Fibroblast of mammary gland (primary cell): ENCODE measurements at regions not wholly inside any gene's neighbourhood (a gene's known extent, or its start where the extent isn't known, plus 50 kb on each side); places are given as distances from the start of the nearest gene placed in this dataset.

ENCODE experiments used
- DNase-seq: peaks from one replicate; pipeline ENCODE4 v3.0.0-alpha.2; 2010; ENCODE audit warnings: low read depth
- H3K4me3 ChIP-seq: 2 replicates; pipeline ENCODE4 v1.5.1; 2011; ENCODE audit warnings: low read depth, mild to moderate bottlenecking, low read length, moderate library complexity; ENCODE audit not compliant: control insufficient read depth
- TF ChIP-seq, protein P1 (sequence below): conservative IDR thresholded peaks from 2 replicates; pipeline ENCODE4 v1.5.1; 2011; ENCODE audit warnings: low read depth, low read length, inconsistent platforms; ENCODE audit not compliant: control insufficient read depth, insufficient read depth

- TF ChIP-seq, protein P1, sequence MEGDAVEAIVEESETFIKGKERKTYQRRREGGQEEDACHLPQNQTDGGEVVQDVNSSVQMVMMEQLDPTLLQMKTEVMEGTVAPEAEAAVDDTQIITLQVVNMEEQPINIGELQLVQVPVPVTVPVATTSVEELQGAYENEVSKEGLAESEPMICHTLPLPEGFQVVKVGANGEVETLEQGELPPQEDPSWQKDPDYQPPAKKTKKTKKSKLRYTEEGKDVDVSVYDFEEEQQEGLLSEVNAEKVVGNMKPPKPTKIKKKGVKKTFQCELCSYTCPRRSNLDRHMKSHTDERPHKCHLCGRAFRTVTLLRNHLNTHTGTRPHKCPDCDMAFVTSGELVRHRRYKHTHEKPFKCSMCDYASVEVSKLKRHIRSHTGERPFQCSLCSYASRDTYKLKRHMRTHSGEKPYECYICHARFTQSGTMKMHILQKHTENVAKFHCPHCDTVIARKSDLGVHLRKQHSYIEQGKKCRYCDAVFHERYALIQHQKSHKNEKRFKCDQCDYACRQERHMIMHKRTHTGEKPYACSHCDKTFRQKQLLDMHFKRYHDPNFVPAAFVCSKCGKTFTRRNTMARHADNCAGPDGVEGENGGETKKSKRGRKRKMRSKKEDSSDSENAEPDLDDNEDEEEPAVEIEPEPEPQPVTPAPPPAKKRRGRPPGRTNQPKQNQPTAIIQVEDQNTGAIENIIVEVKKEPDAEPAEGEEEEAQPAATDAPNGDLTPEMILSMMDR, result no peak
- no peak for DNase-seq
- H3K4me3 ChIP-seq, result no peak overlapping the region
These were observed 162.8 kb upstream of the ZFHX3 start for GRCh38 chr16:73210686-73211085.

- no peak overlapping the region for H3K4me3 ChIP-seq
- TF ChIP-seq, protein P1, result no peak
- no peak for DNase-seq
These were observed 162.2 kb upstream of the ZFHX3 start for GRCh38 chr16:73210084-73210483.

- no peak overlapping the region for H3K4me3 ChIP-seq
- TF ChIP-seq, protein P1, result no peak
- no peak for DNase-seq
These were observed 161.3 kb upstream of the ZFHX3 start for GRCh38 chr16:73209190-73209589.

- TF ChIP-seq, protein P1, result no peak
- DNase-seq, result no peak
- H3K4me3 ChIP-seq, result no peak overlapping the region
These were observed 158.3 kb upstream of the ZFHX3 start for GRCh38 chr16:73206151-73206707.

GRCh38 chr16:73205153-73205886, 157.4 kb upstream of the ZFHX3 start:
- no peak for DNase-seq
- TF ChIP-seq, protein P1, result no peak
- H3K4me3 ChIP-seq, result no peak overlapping the region

DNA sequence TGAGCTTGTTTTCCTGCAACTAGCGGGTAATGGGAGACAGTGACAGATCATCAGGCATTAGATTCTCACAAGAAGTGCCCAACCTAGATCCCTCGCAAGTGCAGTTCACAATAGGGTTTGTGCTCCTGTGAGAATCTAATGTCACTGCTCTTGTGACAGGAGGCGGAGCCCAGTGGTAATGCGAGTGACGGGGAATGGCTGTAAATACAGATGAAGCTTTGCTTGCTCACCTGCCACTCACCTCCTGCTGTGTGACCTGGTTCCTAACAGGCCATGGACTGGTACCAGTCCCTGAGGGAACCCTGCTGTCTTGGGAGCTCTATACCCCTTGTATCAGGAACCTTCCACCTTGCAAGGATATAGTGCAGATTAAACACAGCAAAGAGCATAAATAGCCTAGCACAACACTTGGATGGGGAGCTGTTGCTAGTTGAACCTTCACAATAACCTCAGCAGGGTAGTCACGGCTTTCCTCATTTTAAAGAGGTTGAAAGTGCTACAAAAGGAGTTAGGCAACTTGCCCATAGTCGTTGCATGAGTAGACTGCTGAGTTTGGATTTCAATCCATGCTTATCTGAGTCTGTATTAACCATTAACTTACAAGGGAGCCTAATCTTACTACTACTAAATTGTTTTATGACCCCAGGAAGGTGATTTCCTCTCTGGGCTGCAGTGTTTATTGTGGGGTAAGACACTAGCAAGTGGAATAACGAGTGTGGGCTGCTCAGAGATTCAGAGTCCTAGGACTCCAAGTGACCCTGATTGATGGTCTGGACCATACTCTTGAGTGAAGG, 156.6 kb upstream of the ZFHX3 start:
- TF ChIP-seq, protein P1, result no peak
- no peak for DNase-seq
- H3K4me3 ChIP-seq, result no peak overlapping the region
